ENCODE measurements at regions not wholly inside any gene's neighbourhood (a gene's known extent, or its start where the extent isn't known, plus 50 kb on each side); places are given as distances from the start of the nearest gene placed in this dataset.
"Not testable (repeated sequence)": the region's sequence is repeated elsewhere in the genome, so short reads cannot be mapped to it uniquely, and the experiment has no call there.

- no peak overlapping the region for H3K4me3 Mint-ChIP-seq
- H3K27ac Mint-ChIP-seq = peak overlapping the region; percentile 17
- peaks cover 4% of the 10 kb centered on the region for H3K4me1 ChIP-seq (ENCODE audit: control insufficient read depth, insufficient read depth, low read length)
Measured at GRCh38 chr2:187618813-187619212, 64.6 kb upstream of the TFPI start.

DNA sequence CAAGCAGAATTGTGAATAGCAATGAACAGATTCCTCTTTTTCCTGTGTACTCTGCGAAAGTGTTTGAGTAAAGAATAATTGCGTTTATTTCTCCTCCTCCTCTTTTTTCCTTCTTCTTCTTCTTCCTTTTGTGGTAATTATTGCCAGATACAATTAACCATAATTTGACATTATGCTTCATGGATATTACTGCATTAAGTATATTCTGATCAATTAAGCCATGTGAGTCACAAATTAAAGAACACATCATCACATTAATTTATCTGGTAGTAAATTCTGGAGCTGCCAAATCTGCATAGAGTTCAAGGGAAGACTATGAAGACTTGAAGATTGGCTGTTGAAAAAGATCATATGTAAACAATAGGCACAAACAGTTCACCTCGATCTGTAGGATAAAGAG lies 72.9 kb upstream of the TFPI start:
- TF ChIP-seq CTCF (conservative IDR thresholded peaks at IDR 0.05) = no peak
- Mint-ChIP-seq H3K4me3 (no peak overlapping the region), H3K36me3 (ENCODE audit: low read depth) (peaks cover 19% of the 10 kb centered on the region), H3K9me3 (peaks cover 23% of the 10 kb centered on the region), H3K4me1 (no peaks in the 10 kb centered on the region), H3K27me3 (ENCODE audit: insufficient read depth) (no peaks in the 10 kb centered on the region), H3K27ac (no peak overlapping the region)
- no peak overlapping the region for H3K27ac ChIP-seq (ENCODE audit: low read depth, low read length)
- no peaks in the 10 kb centered on the region for H3K4me1 ChIP-seq (ENCODE audit: control insufficient read depth, insufficient read depth, low read length)
- WGBS, 2 experiments (ENCODE audit: insufficient coverage in 1 of 2, insufficient read length in 1 of 2) = 80 to 87% methylated on average over 1 to 3 of the region's 3 CpGs
- H3K9me3 ChIP-seq (ENCODE audit: control insufficient read depth, low read length) = peaks cover 5% of the 10 kb centered on the region
- no peaks in the 10 kb centered on the region for H3K36me3 ChIP-seq (ENCODE audit: control insufficient read depth, insufficient read depth, low read length)
- DNase-seq = no peak
- H3K4me3 ChIP-seq (ENCODE audit: low read length) = no peak overlapping the region
- H3K9ac ChIP-seq (ENCODE audit: extremely low read depth, low read length, poor library complexity, severe bottlenecking) = no peak overlapping the region
- H3K27me3 ChIP-seq (ENCODE audit: control insufficient read depth, insufficient read depth, low read length, poor library complexity, severe bottlenecking) = no peaks in the 10 kb centered on the region

More at GRCh38 chr2:187618813-187619212, 64.6 kb upstream of the TFPI start:
- Mint-ChIP-seq H3K36me3 (ENCODE audit: low read depth) (no peaks in the 10 kb centered on the region), H3K4me1 (peaks cover 29% of the 10 kb centered on the region), H3K9me3 (no peaks in the 10 kb centered on the region), H3K27me3 (ENCODE audit: insufficient read depth) (no peaks in the 10 kb centered on the region)
- no peak overlapping the region for H3K9ac ChIP-seq (ENCODE audit: extremely low read depth, low read length, poor library complexity, severe bottlenecking)
- no peaks in the 10 kb centered on the region for H3K36me3 ChIP-seq (ENCODE audit: control insufficient read depth, insufficient read depth, low read length)
- H3K4me3 ChIP-seq (ENCODE audit: low read length) = no peak overlapping the region
- no peak for TF ChIP-seq CTCF (conservative IDR thresholded peaks at IDR 0.05)
- no peaks in the 10 kb centered on the region for H3K27me3 ChIP-seq (ENCODE audit: control insufficient read depth, insufficient read depth, low read length, poor library complexity, severe bottlenecking)
- H3K27ac ChIP-seq (ENCODE audit: low read depth, low read length) = no peak overlapping the region
- WGBS, 2 experiments (ENCODE audit: insufficient coverage in 1 of 2, insufficient read length in 1 of 2) = 40% methylated on average over 2 of the region's 2 CpGs; no CpG with 5 or more reads in 1 of the 2 experiments
- no peaks in the 10 kb centered on the region for H3K9me3 ChIP-seq (ENCODE audit: control insufficient read depth, low read length)
- DNase-seq = peak; percentile 66

DNA sequence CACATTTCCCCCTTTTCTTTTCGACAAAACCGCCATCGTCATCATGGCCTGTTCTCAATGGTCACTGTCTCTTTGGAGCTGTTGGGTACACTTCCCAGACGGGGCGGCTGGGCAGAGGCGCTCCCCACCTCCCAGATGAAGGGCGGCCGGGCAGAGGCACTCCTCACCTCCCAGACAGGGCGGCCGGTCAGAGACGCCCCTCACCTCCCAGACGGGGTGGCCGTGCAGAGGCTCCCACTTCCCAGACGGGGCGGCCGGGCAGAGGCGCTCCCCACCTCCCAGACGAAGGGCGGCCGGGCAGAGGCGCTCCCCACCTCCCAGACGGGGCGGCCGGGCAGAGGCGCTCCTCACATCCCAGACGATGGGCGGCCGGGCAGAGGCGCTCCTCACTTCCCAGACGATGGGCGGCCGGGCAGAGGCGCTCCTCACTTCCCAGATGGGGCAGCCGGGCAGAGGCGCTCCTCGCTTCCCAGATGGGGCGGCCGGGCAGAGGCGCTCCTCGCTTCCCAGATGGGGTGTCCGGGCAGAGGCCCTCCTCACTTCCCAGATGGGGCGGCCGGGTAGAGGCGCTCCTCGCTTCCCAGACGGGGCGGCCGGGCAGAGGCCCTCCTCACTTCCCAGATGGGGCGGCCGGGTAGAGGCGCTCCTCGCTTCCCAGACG lies 82.6 kb upstream of the TFPI start:
- H3K9me3 ChIP-seq (ENCODE audit: control insufficient read depth, low read length) = peaks cover 13% of the 10 kb centered on the region
- H3K27ac Mint-ChIP-seq; H3K4me3 Mint-ChIP-seq; H3K36me3 ChIP-seq (ENCODE audit: control insufficient read depth, insufficient read depth, low read length); H3K27ac ChIP-seq (ENCODE audit: low read depth, low read length); H3K4me1 Mint-ChIP-seq; H3K4me1 ChIP-seq (ENCODE audit: control insufficient read depth, insufficient read depth, low read length); H3K27me3 ChIP-seq (ENCODE audit: control insufficient read depth, insufficient read depth, low read length, poor library complexity, severe bottlenecking); H3K4me3 ChIP-seq (ENCODE audit: low read length); H3K27me3 Mint-ChIP-seq (ENCODE audit: insufficient read depth); H3K9ac ChIP-seq (ENCODE audit: extremely low read depth, low read length, poor library complexity, severe bottlenecking); DNase-seq: not testable (repeated sequence)
- WGBS, 2 experiments (ENCODE audit: insufficient coverage in 1 of 2, insufficient read length in 1 of 2) = 90 to 100% methylated on average over 1 to 53 of the region's 53 CpGs
- Mint-ChIP-seq H3K9me3 (peaks cover 39% of the 10 kb centered on the region), H3K36me3 (ENCODE audit: low read depth) (peaks cover 21% of the 10 kb centered on the region)

DNA sequence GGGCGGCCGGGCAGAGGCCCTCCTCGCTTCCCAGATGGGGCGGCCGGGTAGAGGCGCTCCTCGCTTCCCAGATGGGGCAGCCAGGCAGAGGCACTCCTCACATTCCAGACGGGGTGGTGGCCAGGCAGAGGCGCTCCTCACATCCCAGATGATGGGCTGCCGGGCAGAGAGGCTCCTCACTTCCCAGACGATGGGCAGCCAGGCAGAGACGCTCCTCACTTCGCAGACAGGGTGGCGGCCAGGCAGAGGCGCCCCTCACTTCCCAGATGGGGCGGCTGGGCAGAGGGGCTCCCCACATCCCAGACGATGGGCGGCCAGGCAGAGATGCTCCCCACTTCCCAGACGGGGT lies 83.1 kb upstream of the TFPI start:
- not testable (repeated sequence) for DNase-seq; H3K9ac ChIP-seq (ENCODE audit: extremely low read depth, low read length, poor library complexity, severe bottlenecking); H3K36me3 ChIP-seq (ENCODE audit: control insufficient read depth, insufficient read depth, low read length); H3K4me3 ChIP-seq (ENCODE audit: low read length); H3K27ac ChIP-seq (ENCODE audit: low read depth, low read length); H3K27ac Mint-ChIP-seq; H3K27me3 ChIP-seq (ENCODE audit: control insufficient read depth, insufficient read depth, low read length, poor library complexity, severe bottlenecking); H3K4me1 Mint-ChIP-seq; H3K27me3 Mint-ChIP-seq (ENCODE audit: insufficient read depth); H3K4me1 ChIP-seq (ENCODE audit: control insufficient read depth, insufficient read depth, low read length); H3K4me3 Mint-ChIP-seq
- H3K36me3 Mint-ChIP-seq (ENCODE audit: low read depth) = peaks cover 21% of the 10 kb centered on the region
- WGBS, 2 experiments (ENCODE audit: insufficient coverage in 1 of 2, insufficient read length in 1 of 2) = 93% methylated on average over 19 of the region's 19 CpGs; no CpG with 5 or more reads in 1 of the 2 experiments
- H3K9me3 Mint-ChIP-seq = peaks cover 39% of the 10 kb centered on the region
- H3K9me3 ChIP-seq (ENCODE audit: control insufficient read depth, low read length) = peaks cover 13% of the 10 kb centered on the region

GRCh38 chr2:187637771-187638170 lies 83.5 kb upstream of the TFPI start:
- not testable (repeated sequence) for H3K27ac Mint-ChIP-seq; H3K27ac ChIP-seq (ENCODE audit: low read depth, low read length); H3K27me3 Mint-ChIP-seq (ENCODE audit: insufficient read depth); H3K4me3 Mint-ChIP-seq; H3K9ac ChIP-seq (ENCODE audit: extremely low read depth, low read length, poor library complexity, severe bottlenecking); DNase-seq; H3K4me1 Mint-ChIP-seq; H3K36me3 ChIP-seq (ENCODE audit: control insufficient read depth, insufficient read depth, low read length); H3K4me3 ChIP-seq (ENCODE audit: low read length); H3K4me1 ChIP-seq (ENCODE audit: control insufficient read depth, insufficient read depth, low read length); H3K27me3 ChIP-seq (ENCODE audit: control insufficient read depth, insufficient read depth, low read length, poor library complexity, severe bottlenecking)
- WGBS, 2 experiments (ENCODE audit: insufficient coverage in 1 of 2, insufficient read length in 1 of 2) = 94 to 100% methylated on average over 2 to 20 of the region's 20 CpGs
- H3K36me3 Mint-ChIP-seq (ENCODE audit: low read depth) = peaks cover 21% of the 10 kb centered on the region
- H3K9me3 Mint-ChIP-seq = peaks cover 39% of the 10 kb centered on the region
- H3K9me3 ChIP-seq (ENCODE audit: control insufficient read depth, low read length) = peaks cover 13% of the 10 kb centered on the region

All from endodermal cell (in vitro differentiated cells).